GM20000 (cell line): ENCODE measurements at regions not wholly inside any gene's neighbourhood (a gene's known extent, or its start where the extent isn't known, plus 50 kb on each side); places are given as distances from the start of the nearest gene placed in this dataset.

Source experiments
- DNase-seq: peaks from one replicate; pipeline ENCODE4 v3.0.0; 2012; ENCODE audit warnings: low spot score
- CTCF ChIP-seq: IDR thresholded peaks from 2 replicates; pipeline ENCODE4 v1.5.1; 2012; ENCODE audit warnings: mild to moderate bottlenecking, control low read depth; ENCODE audit errors: extremely low read depth, missing control alignments

DNA sequence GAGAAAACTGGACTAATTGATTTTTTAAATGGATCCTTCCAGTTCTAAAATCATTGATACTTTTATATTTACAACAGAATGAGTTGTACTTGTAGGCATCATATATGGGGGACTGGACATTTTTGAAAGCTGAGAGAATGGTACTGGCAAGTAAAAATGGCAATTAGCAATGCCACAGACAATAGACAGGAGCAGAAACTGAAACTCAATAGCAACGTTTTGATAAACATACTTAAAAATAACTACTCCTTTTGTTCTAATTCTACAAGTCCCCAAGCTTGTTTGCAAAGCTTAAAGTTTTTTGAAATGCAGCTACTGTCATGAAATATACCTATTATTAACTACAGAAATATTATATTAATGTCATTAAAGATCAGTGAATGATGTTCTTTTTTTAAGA, 52.8 kb upstream of the FBXL7 start:
- no peak for DNase-seq
- no peak for TF ChIP-seq CTCF

DNA sequence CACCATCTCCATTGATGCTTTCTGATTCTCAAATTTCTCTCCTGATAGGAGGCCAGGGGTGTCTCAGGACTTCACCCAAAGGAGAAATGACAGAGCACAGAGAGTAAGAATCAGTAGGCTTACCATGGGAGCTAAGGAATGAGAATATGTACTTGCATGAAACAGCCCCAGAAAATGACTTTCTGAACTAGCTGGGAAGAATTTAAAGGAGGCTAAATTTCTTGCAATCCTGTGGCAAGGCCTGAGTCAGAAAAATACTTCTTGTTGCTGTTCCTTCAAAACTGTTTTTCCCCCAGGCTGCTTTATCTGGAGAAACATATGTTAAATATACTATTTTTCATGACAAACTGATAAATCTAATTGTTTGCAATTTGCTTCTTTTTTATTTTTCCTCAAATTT, 53.4 kb upstream of the FBXL7 start:
- DNase-seq, result no peak
- TF ChIP-seq CTCF, result no peak

DNA sequence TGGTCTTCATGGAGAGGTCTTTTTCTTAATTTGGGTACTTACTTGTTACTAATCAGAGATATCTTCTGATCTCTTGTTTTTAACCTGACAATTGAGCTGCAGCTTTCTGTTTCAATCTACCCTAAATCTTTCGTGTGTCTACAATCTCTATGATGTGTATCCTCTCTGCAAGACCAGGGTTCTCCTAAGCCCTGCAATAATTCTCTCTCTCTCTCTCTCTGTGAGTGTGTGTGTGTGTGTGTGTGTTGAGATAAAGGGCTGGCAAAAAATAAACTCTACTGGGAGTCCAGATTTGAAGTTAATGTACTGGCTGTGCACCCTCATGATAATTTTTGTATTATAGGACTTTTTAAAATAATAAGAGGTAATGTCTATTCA, 57.8 kb upstream of the FBXL7 start:
- no peak for TF ChIP-seq CTCF
- DNase-seq, result no peak

DNA sequence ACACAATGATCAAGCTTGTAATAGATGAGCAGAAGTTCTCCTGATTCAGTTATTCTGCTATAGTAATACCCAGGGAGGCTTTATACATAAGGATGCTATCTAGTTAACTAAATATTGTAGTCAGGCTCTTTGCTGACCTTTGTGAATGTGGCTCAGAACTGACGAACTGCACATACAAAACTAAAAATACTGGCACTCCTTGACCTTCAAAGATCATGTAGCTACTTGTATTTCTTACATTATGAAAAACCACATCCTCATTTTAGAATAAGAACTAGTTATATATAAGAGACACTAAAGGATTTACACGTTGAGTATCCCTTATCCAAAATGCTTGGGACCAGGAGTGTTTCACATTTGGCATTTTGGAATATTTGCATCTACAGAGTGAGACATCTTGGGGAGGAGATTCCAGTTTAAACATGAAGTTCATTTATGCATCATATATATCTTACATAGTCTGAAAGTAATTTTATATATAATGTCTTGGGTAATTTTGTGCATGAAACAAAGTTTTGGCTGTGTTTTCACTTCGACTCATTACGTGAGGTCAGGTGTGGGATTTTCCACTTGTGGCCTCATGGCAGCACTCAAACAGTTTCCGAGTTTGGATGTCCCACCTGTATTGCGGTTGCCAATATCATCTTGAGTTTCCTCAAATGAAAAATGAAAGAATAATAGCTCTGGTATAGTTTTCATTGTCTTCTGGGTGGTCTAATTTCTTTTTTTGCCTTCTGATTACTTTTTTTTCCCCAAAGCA, 58.4 kb upstream of the FBXL7 start:
- DNase-seq, result no peak
- TF ChIP-seq CTCF, result no peak

DNA sequence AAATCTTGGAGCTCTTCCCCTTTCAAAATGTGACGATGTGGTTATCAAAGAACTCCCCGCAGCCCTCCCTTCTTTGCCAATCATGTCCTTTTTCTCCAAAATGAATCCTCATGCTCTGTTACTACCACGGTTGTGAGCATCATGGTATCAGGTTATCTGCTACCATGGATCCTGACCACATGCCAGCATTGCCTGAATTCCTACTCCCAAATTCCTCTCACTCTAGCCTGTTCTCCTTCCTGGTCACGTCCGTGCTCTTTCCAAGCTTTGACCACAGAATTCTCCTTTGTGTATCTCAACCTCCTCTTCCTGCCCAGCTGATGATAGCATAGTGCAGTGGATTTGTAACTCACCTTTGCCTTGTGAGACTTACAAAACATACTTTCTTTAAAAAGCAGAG, 59.5 kb upstream of the FBXL7 start:
- DNase-seq, result no peak
- no peak for TF ChIP-seq CTCF

GRCh38 chr5:15439801-15440200, 60.2 kb upstream of the FBXL7 start:
- TF ChIP-seq CTCF, result no peak
- no peak for DNase-seq

DNA sequence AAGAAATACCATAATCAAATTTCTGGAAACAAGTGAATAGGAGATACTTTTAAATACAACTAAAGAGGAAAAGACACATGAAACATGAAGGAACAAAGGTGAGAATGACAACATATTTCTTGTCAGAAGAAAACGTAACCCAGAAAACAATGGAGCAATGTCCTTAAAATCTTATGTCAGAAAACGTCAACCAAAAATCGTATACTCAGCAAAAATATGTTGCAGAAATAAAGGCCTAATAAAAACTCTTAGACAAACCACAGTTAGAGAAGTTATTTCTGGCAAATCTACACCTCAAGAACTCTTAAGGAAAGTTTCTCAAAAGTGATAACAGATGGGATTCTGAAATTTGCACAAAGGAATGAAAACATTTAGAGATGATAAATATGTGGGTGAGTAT, 66.3 kb upstream of the FBXL7 start:
- DNase-seq, result no peak
- TF ChIP-seq CTCF, result no peak
